Gastroesophageal sphincter (tissue), 4 donors: ENCODE measurements at regions not wholly inside any gene's neighbourhood (a gene's known extent, or its start where the extent isn't known, plus 50 kb on each side); places are given as distances from the start of the nearest gene placed in this dataset.

Experiments
- ATAC-seq: fragments of 150-250 bp; one replicate; pipeline ENCODE4 v1.9.1; 2016; ENCODE audit warnings: mild to moderate bottlenecking, moderate library complexity
- H3K27ac ChIP-seq, 4 donors: fragments of 200-600 bp; sonication (generic) in 3 of 4; 1 replicate in 3 of 4; 2 replicates in 1 of 4; pipeline ENCODE4 v1.5.1; 2016 to 2019
- H3K27me3 ChIP-seq: fragments of 200-600 bp; sonication (generic); one replicate; pipeline ENCODE4 v1.5.1; 2019
- H3K36me3 ChIP-seq, 2 donors: fragments of 200-600 bp; sonication (generic); one replicate each; pipeline ENCODE4 v1.5.1; 2019; ENCODE audit warnings: control low read depth in 1 of 2
- H3K4me1 ChIP-seq, 3 donors: fragments of 200-600 bp; sonication (generic); 1 replicate in 2 of 3; 2 replicates in 1 of 3; pipeline ENCODE4 v1.5.1; 2016 to 2019; ENCODE audit warnings: control low read depth in 2 of 3
- H3K4me3 ChIP-seq, 2 donors: fragments of 200-600 bp; sonication (generic); one replicate each; pipeline ENCODE4 v1.5.1; 2019; ENCODE audit warnings: mild to moderate bottlenecking in 1 of 2, moderate library complexity in 1 of 2
- H3K9me3 ChIP-seq, 3 donors: fragments of 200-600 bp; sonication (generic); one replicate each; pipeline ENCODE4 v1.5.1; 2017 to 2019; ENCODE audit warnings: control low read depth in 2 of 3
- EP300 ChIP-seq: sonication (generic); formaldehyde crosslinking; IDR thresholded peaks from one replicate; pipeline ENCODE4 v1.6.1; 2017; ENCODE audit warnings: antibody characterized with exemption, mild to moderate bottlenecking
- POLR2A ChIP-seq, 2 donors: fragments of 450-650 bp; IDR thresholded peaks; one replicate each; pipeline ENCODE4 v1.6.1; 2017; ENCODE audit warnings: antibody characterized with exemption in 2 of 2, mild to moderate bottlenecking in 2 of 2, moderate library complexity in 1 of 2
- POLR2AphosphoS5 ChIP-seq: sonication (generic); formaldehyde crosslinking; IDR thresholded peaks from one replicate; pipeline ENCODE4 v1.6.1; 2017; ENCODE audit warnings: antibody characterized with exemption
- WGBS, 2 donors: methylation state at CpG; one replicate each; pipeline ENCODE4 v1.1.5; 2018; ENCODE audit warnings: low coverage in 1 of 2; 5-methylcytosine and 5-hydroxymethylcytosine counted together
- TF ChIP-seq, protein P1 (sequence below), 4 experiments: fragments of 200-600 bp in 2 of 4; fragments of 450-650 bp in 2 of 4; sonication (generic) in 1 of 4; IDR thresholded peaks; one replicate each; pipeline ENCODE4 v1.5.1; 2017 to 2019; ENCODE audit warnings: antibody characterized with exemption in 4 of 4, mild to moderate bottlenecking in 2 of 4, moderate library complexity in 2 of 4

DNA sequence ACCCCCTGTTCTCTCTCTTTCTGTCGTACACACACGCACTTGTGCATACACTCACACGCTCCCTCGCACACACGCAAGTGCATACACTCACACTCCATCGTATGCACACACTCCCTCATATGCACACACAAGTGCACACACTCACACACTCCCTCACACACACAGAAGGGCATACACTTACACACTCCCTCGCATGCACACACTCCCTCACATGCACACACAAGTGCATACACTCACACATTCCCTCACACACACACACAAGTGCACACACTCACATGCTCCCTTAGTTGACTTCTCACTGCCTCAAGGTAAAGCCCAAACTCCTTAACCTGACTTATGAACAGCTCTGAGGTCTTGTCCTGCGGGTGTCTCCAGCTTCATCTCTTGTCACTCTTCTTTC lies 78.7 kb downstream of the NOG start:
- Histone ChIP-seq H3K27me3 (peaks cover 37% of the 10 kb centered on the region), H3K9me3 (no peaks in the 10 kb centered on the region), H3K27ac (no peak overlapping the region), H3K36me3 (no peaks in the 10 kb centered on the region), H3K4me1 (no peaks in the 10 kb centered on the region), H3K4me3 (no peak overlapping the region)
- TF ChIP-seq POLR2A (IDR thresholded peaks at IDR 0.05) (no peak), POLR2AphosphoS5 (no peak), EP300 (no peak)
- TF ChIP-seq, protein P1, sequence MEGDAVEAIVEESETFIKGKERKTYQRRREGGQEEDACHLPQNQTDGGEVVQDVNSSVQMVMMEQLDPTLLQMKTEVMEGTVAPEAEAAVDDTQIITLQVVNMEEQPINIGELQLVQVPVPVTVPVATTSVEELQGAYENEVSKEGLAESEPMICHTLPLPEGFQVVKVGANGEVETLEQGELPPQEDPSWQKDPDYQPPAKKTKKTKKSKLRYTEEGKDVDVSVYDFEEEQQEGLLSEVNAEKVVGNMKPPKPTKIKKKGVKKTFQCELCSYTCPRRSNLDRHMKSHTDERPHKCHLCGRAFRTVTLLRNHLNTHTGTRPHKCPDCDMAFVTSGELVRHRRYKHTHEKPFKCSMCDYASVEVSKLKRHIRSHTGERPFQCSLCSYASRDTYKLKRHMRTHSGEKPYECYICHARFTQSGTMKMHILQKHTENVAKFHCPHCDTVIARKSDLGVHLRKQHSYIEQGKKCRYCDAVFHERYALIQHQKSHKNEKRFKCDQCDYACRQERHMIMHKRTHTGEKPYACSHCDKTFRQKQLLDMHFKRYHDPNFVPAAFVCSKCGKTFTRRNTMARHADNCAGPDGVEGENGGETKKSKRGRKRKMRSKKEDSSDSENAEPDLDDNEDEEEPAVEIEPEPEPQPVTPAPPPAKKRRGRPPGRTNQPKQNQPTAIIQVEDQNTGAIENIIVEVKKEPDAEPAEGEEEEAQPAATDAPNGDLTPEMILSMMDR (IDR thresholded peaks at IDR 0.05) = no peak
- ATAC-seq = no peak
- WGBS, 2 donors = 93% methylated on average over 4 to 7 of the region's 8 CpGs

DNA sequence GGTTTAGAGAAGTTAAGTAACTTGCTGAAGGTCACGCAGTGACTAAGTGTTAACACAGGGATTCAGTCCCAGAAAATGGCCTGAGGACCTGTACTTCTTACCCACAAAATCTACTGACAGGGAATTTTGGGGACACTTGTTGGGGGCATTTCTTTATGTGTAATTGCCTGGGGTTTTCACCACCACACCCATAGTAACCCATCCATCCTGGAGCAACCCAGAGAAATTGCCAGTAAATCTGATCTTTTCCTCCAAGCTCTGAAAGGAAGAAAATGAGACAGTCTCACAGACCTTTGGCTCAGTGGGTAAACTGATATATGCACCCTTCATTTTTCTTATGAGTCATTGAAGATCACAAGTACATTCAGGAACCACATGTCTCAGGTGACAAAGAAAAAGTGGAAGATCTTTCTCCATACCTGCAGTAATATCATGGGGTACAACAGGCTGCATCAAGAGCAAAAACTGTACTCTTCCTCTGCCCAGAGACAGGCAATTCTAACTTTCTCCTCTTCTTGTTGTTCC lies 81.0 kb downstream of the NOG start:
- Histone ChIP-seq H3K9me3 (no peaks in the 10 kb centered on the region), H3K4me1 (peaks cover 0 to 14% (median 8%) of the 10 kb centered on the region in 3 donors), H3K36me3 (no peaks in the 10 kb centered on the region), H3K4me3 (no peak overlapping the region), H3K27ac (no peak overlapping the region), H3K27me3 (peaks cover 56% of the 10 kb centered on the region)
- ATAC-seq = no peak
- TF ChIP-seq, protein P1 (IDR thresholded peaks at IDR 0.05) = no peak
- TF ChIP-seq POLR2AphosphoS5 (no peak), POLR2A (IDR thresholded peaks at IDR 0.05) (no peak), EP300 (no peak)
- WGBS, 2 donors = 100% methylated on average over 1 of the region's 1 CpG; no CpG with 5 or more reads in 1 of the 2 donors

DNA sequence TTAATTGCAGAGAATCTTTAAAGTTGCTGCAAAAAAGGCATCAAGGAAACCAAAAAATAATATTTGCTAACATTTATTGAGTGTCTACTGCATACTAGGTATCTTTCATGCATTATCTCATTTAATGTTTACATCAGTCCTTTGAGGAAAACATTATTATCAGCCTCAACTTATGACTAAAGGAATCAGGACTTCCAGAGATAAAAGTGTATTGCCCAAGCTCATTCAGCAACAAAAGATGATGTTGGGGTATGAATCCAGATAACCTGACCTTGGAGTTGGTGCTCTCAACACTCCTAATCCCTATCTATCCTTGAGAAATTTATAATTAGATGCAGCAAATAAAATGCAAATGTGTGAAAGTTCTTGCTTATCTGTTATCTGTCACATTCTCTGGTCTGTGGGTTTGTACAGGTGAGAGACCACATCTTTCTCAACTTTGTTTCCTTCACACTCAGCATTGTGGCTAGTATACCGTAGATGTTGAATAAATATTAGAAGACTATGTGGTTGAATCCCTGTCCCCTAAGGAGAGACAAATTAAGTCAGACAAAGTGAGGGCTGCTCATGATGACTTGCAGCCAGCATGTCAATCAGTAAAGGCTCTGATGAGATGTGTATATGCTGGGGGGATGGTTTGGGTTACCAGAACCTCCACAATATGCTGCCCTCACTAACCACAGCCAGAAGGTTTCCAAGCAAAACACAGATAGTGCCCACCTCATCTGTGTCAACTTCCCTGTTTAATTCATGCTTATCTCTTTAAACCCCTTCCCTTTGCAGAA lies 82.6 kb downstream of the NOG start:
- H3K4me3 ChIP-seq = no peak overlapping the region
- no peak overlapping the region for H3K27ac ChIP-seq
- peaks cover 0 to 14% (median 8%) of the 10 kb centered on the region in 3 donors for H3K4me1 ChIP-seq
- no peaks in the 10 kb centered on the region for H3K36me3 ChIP-seq
- TF ChIP-seq, protein P1 (IDR thresholded peaks at IDR 0.05) = no peak
- TF ChIP-seq EP300 (no peak), POLR2AphosphoS5 (no peak), POLR2A (IDR thresholded peaks at IDR 0.05) (no peak)
- H3K9me3 ChIP-seq = no peaks in the 10 kb centered on the region
- WGBS, 2 donors = 56 to 83% methylated on average over 1 of the region's 1 CpG
- peaks cover 71% of the 10 kb centered on the region for H3K27me3 ChIP-seq
- no peak for ATAC-seq

DNA sequence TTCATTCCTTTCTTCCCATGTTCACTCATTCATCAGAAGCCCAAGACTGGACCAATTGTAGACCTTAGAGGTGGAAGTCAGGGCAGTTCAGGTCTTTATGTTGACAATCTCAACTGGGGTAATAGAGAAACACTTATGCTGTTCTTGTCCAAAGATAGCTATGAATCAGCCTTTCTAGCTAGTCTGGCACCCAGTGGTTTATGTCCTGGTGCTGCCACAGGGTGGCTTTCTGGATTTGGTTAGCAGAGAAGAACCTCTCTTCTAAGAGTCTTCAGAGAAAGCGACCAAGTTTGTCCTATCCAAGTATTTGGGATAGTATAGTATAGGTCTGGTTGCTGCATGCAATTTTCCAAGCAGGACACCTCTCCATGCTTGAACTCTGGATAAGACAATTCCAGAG lies 83.3 kb downstream of the NOG start:
- TF ChIP-seq, protein P1 (IDR thresholded peaks at IDR 0.05) = no peak
- TF ChIP-seq POLR2AphosphoS5 (no peak), POLR2A (IDR thresholded peaks at IDR 0.05) (no peak), EP300 (no peak)
- WGBS, 2 donors = 89 to 100% methylated on average over 1 of the region's 1 CpG
- H3K4me3 ChIP-seq = no peak overlapping the region
- ATAC-seq = no peak
- H3K36me3 ChIP-seq = no peaks in the 10 kb centered on the region
- H3K4me1 ChIP-seq = peaks cover 0 to 14% (median 8%) of the 10 kb centered on the region in 3 donors
- no peak overlapping the region for H3K27ac ChIP-seq
- H3K27me3 ChIP-seq = peaks cover 78% of the 10 kb centered on the region
- no peaks in the 10 kb centered on the region for H3K9me3 ChIP-seq
